ENCODE measurements at regions not wholly inside any gene's neighbourhood (a gene's known extent, or its start where the extent isn't known, plus 50 kb on each side); places are given as distances from the start of the nearest gene placed in this dataset.
"Not testable (repeated sequence)": the region's sequence is repeated elsewhere in the genome, so short reads cannot be mapped to it uniquely, and the experiment has no call there.

GRCh38 chr1:99481-99880 is 352.0 kb downstream of the OR4F29 start:
- not testable (repeated sequence) for DNase-seq (ENCODE audit: low read depth)

GRCh38 chr1:98811-99210 is 352.7 kb downstream of the OR4F29 start:
- DNase-seq (ENCODE audit: low read depth): not testable (repeated sequence)

- not testable (repeated sequence) for DNase-seq (ENCODE audit: low read depth)
These were observed 360.2 kb downstream of the OR4F29 start for GRCh38 chr1:91279-91678.

GRCh38 chr1:88110-88509 is 363.4 kb downstream of the OR4F29 start:
- DNase-seq (ENCODE audit: low read depth): not testable (repeated sequence)

GRCh38 chr1:79152-79551 is 372.3 kb downstream of the OR4F29 start:
- not testable (repeated sequence) for DNase-seq (ENCODE audit: low read depth)

GRCh38 chr1:65119-65518 is 386.4 kb downstream of the OR4F29 start, which contains the start of gene OR4F5:
Gene OR4F5 (plus strand): TSS chr1:65419.
- not testable (repeated sequence) for DNase-seq (ENCODE audit: low read depth)

GRCh38 chr1:56014-56531 is 395.4 kb downstream of the OR4F29 start:
- DNase-seq (ENCODE audit: low read depth): not testable (repeated sequence)

- not testable (repeated sequence) for DNase-seq (ENCODE audit: low read depth)
These were observed 398.3 kb downstream of the OR4F29 start for GRCh38 chr1:53182-53581.

- not testable (repeated sequence) for DNase-seq (ENCODE audit: low read depth)
These were observed 409.5 kb downstream of the OR4F29 start for GRCh38 chr1:41965-42466.

GRCh38 chr1:41197-41596 is 410.3 kb downstream of the OR4F29 start:
- not testable (repeated sequence) for DNase-seq (ENCODE audit: low read depth)

GRCh38 chr1:29183-29582 is 422.3 kb downstream of the OR4F29 start:
- DNase-seq (ENCODE audit: low read depth): not testable (repeated sequence)

GRCh38 chr1:17298-17697 is 434.2 kb downstream of the OR4F29 start:
- not testable (repeated sequence) for DNase-seq (ENCODE audit: low read depth)

GRCh38 chr1:16025-16424 is 435.5 kb downstream of the OR4F29 start:
- not testable (repeated sequence) for DNase-seq (ENCODE audit: low read depth)

- not testable (repeated sequence) for DNase-seq (ENCODE audit: low read depth)
These were observed 441.3 kb downstream of the OR4F29 start for GRCh38 chr1:9941-10717.

All from non-pigmented ciliary epithelial cell (primary cell).